ENCODE measurements at regions not wholly inside any gene's neighbourhood (a gene's known extent, or its start where the extent isn't known, plus 50 kb on each side); places are given as distances from the start of the nearest gene placed in this dataset.

GRCh38 chrX:9312922-9313867, 151.7 kb upstream of the TBL1X start:
- no peak overlapping the region for H3K4me3 Mint-ChIP-seq
- TF ChIP-seq CTCF (IDR thresholded peaks at IDR 0.05), result peak; percentile 77
- no peak overlapping the region for H3K27ac Mint-ChIP-seq
- H3K4me1 Mint-ChIP-seq (ENCODE audit: low read depth), result peaks cover 17% of the 10 kb centered on the region
- H3K36me3 Mint-ChIP-seq (ENCODE audit: low read depth), result no peaks in the 10 kb centered on the region
- DNase-seq, result no peak
- H3K9me3 Mint-ChIP-seq, result no peaks in the 10 kb centered on the region
- H3K27me3 Mint-ChIP-seq (ENCODE audit: insufficient read depth), result no peaks in the 10 kb centered on the region; the same call in 1 of the 2 replicates

GRCh38 chrX:9315086-9315485, 149.8 kb upstream of the TBL1X start:
- peaks cover 16% of the 10 kb centered on the region for H3K4me1 Mint-ChIP-seq (ENCODE audit: low read depth)
- H3K27ac Mint-ChIP-seq, result no peak overlapping the region
- no peaks in the 10 kb centered on the region for H3K36me3 Mint-ChIP-seq (ENCODE audit: low read depth)
- TF ChIP-seq CTCF (IDR thresholded peaks at IDR 0.05), result no peak
- peaks cover 2% of the 10 kb centered on the region; the same call in 1 of the 2 replicates for H3K27me3 Mint-ChIP-seq (ENCODE audit: insufficient read depth)
- no peak for DNase-seq
- H3K9me3 Mint-ChIP-seq, result no peaks in the 10 kb centered on the region
- H3K4me3 Mint-ChIP-seq, result no peak overlapping the region

GRCh38 chrX:9316096-9316495, 148.8 kb upstream of the TBL1X start:
- Mint-ChIP-seq H3K9me3 (no peaks in the 10 kb centered on the region), H3K27me3 (ENCODE audit: insufficient read depth) (peaks cover 2% of the 10 kb centered on the region; the same call in 1 of the 2 replicates), H3K4me1 (ENCODE audit: low read depth) (peaks cover 6% of the 10 kb centered on the region), H3K4me3 (no peak overlapping the region), H3K36me3 (ENCODE audit: low read depth) (no peaks in the 10 kb centered on the region), H3K27ac (no peak overlapping the region)
- no peak for DNase-seq
- no peak for TF ChIP-seq CTCF (IDR thresholded peaks at IDR 0.05)

GRCh38 chrX:9317176-9317575, 147.7 kb upstream of the TBL1X start:
- peaks cover 2% of the 10 kb centered on the region for H3K27me3 Mint-ChIP-seq (ENCODE audit: insufficient read depth)
- TF ChIP-seq CTCF (IDR thresholded peaks at IDR 0.05), result no peak
- no peaks in the 10 kb centered on the region for H3K9me3 Mint-ChIP-seq
- H3K27ac Mint-ChIP-seq, result no peak overlapping the region
- no peak for DNase-seq
- no peak overlapping the region for H3K4me3 Mint-ChIP-seq
- H3K36me3 Mint-ChIP-seq (ENCODE audit: low read depth), result no peaks in the 10 kb centered on the region
- no peaks in the 10 kb centered on the region for H3K4me1 Mint-ChIP-seq (ENCODE audit: low read depth)

- TF ChIP-seq CTCF (IDR thresholded peaks at IDR 0.05), result no peak
- no peaks in the 10 kb centered on the region for H3K9me3 Mint-ChIP-seq
- H3K4me3 Mint-ChIP-seq, result no peak overlapping the region
- H3K27me3 Mint-ChIP-seq (ENCODE audit: insufficient read depth), result peaks cover 2% of the 10 kb centered on the region
- H3K27ac Mint-ChIP-seq, result no peak overlapping the region
- DNase-seq, result no peak
- no peaks in the 10 kb centered on the region for H3K36me3 Mint-ChIP-seq (ENCODE audit: low read depth)
- H3K4me1 Mint-ChIP-seq (ENCODE audit: low read depth), result no peaks in the 10 kb centered on the region
Measured at GRCh38 chrX:9318213-9318612, 146.6 kb upstream of the TBL1X start.
